Parathyroid adenoma (tissue), 2 donors: ENCODE measurements at regions not wholly inside any gene's neighbourhood (a gene's known extent, or its start where the extent isn't known, plus 50 kb on each side); places are given as distances from the start of the nearest gene placed in this dataset.
A peak's percentile ranks its signal among the peaks of the same experiment; 100 is the strongest.

Source experiments
- H2AFZ ChIP-seq: fragments of 300-600 bp; sonication (generic); one replicate; pipeline ENCODE4 v1.7.0; 2017; ENCODE audit warnings: antibody characterized with exemption, mild to moderate bottlenecking
- H3K27ac ChIP-seq: fragments of 300-600 bp; sonication (generic); one replicate; pipeline ENCODE4 v1.7.0; 2017
- H3K27me3 ChIP-seq: fragments of 300-600 bp; sonication (generic); one replicate; pipeline ENCODE4 v1.7.0; 2017; ENCODE audit warnings: low read length; ENCODE audit not compliant: control insufficient read depth, insufficient read depth
- H3K36me3 ChIP-seq: fragments of 300-600 bp; sonication (generic); one replicate; pipeline ENCODE4 v1.7.0; 2017; ENCODE audit warnings: low read length; ENCODE audit not compliant: control insufficient read depth, insufficient read depth
- H3K4me1 ChIP-seq: fragments of 300-600 bp; sonication (generic); one replicate; pipeline ENCODE4 v1.7.0; 2017; ENCODE audit warnings: control low read depth
- H3K4me2 ChIP-seq: fragments of 300-600 bp; sonication (generic); one replicate; pipeline ENCODE4 v1.7.0; 2017; ENCODE audit warnings: low read length
- H3K4me3 ChIP-seq: fragments of 300-600 bp; sonication (generic); one replicate; pipeline ENCODE4 v1.7.0; 2017; ENCODE audit warnings: low read depth, low read length
- H3K79me2 ChIP-seq: fragments of 300-600 bp; sonication (generic); one replicate; pipeline ENCODE4 v1.7.0; 2017; ENCODE audit warnings: control low read depth
- H3K9ac ChIP-seq: fragments of 300-600 bp; sonication (generic); one replicate; pipeline ENCODE4 v1.7.0; 2017; ENCODE audit warnings: mild to moderate bottlenecking
- H3K9me3 ChIP-seq: fragments of 300-600 bp; sonication (generic); one replicate; pipeline ENCODE4 v1.7.0; 2017; ENCODE audit warnings: low read length; ENCODE audit not compliant: control insufficient read depth
- CTCF ChIP-seq: fragments of 300-600 bp; sonication (generic); IDR thresholded peaks from one replicate; pipeline ENCODE4 v1.7.0; 2017; ENCODE audit warnings: antibody characterized with exemption, mild to moderate bottlenecking
- donor health status: primary hyperparathyroidism.

DNA sequence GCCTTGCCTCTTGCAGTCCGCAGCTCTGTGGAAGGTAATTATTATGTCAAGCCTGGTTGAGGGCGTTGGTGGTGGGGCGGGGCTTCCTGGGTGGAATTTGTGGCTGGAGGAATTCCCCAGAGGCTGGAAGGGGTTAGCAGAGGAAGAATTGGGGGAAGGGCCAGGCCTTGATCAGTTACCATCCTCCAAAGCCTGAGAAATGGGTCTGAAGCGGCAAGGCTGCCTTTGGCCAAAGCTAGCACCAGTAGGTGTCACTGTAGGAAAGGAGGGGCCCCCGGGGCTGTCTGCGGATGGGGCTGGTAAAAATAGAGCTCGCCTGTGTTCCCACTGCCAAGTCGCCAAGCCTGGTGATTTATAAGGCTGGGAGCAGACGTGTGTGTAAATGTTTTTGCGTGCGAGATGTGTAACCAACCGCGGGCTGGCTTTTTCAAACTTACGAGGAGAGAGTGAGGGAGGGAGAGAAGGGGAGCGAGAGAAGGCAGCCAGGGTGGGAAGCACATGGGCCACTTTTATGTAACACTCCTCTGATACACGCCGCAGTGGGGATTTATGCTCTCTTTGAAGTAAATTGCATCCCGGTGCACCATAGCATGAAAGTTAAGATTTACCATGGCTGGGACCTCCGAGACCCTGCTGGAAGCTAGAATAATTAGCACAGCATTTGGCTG, 367.0 kb downstream of the BCOR start:
- Histone ChIP-seq H2AFZ (no peak overlapping the region), H3K27me3 (no peaks in the 10 kb centered on the region), H3K9ac (no peak overlapping the region), H3K27ac (no peak overlapping the region), H3K36me3 (no peaks in the 10 kb centered on the region), H3K4me1 (no peaks in the 10 kb centered on the region), H3K9me3 (no peaks in the 10 kb centered on the region), H3K4me3 (no peak overlapping the region), H3K79me2 (no peaks in the 10 kb centered on the region), H3K4me2 (no peak overlapping the region)
- peak; percentile 52 for TF ChIP-seq CTCF

GRCh38 chrX:39731330-39731667, 366.5 kb downstream of the BCOR start:
- no peak overlapping the region for H2AFZ ChIP-seq
- no peak overlapping the region for H3K27ac ChIP-seq
- H3K4me3 ChIP-seq = no peak overlapping the region
- no peaks in the 10 kb centered on the region for H3K27me3 ChIP-seq
- no peak overlapping the region for H3K9ac ChIP-seq
- no peak for TF ChIP-seq CTCF
- H3K36me3 ChIP-seq = no peaks in the 10 kb centered on the region
- no peaks in the 10 kb centered on the region for H3K4me1 ChIP-seq
- no peak overlapping the region for H3K4me2 ChIP-seq
- H3K9me3 ChIP-seq = no peaks in the 10 kb centered on the region
- H3K79me2 ChIP-seq = no peaks in the 10 kb centered on the region

DNA sequence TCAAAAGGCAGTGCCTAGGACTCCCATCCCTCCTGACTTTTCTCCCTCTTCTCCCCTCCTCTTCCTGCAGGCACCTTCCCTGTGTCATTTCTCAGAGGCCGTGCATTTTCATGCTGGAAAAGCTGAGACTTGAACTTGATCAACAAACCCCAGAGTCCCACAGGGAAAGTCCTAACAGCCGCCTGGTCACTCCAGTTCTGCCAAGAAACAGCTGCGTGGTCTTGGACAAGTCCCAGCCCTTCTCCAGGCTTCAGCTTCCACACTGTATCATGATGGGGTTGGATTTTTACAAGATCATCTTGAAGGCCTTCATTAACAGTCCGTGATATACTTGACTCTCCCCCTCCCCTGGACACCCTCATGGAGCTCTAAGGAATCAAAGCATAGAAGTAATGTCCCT, 366.0 kb downstream of the BCOR start:
- H3K4me3 ChIP-seq = no peak overlapping the region
- H3K27ac ChIP-seq = no peak overlapping the region
- H3K9me3 ChIP-seq = no peaks in the 10 kb centered on the region
- no peak overlapping the region for H2AFZ ChIP-seq
- no peaks in the 10 kb centered on the region for H3K27me3 ChIP-seq
- no peaks in the 10 kb centered on the region for H3K4me1 ChIP-seq
- H3K79me2 ChIP-seq = no peaks in the 10 kb centered on the region
- H3K4me2 ChIP-seq = no peak overlapping the region
- TF ChIP-seq CTCF = no peak
- H3K9ac ChIP-seq = no peak overlapping the region
- H3K36me3 ChIP-seq = no peaks in the 10 kb centered on the region

- Histone ChIP-seq H3K4me3 (no peak overlapping the region), H3K9me3 (no peaks in the 10 kb centered on the region), H3K79me2 (no peaks in the 10 kb centered on the region), H2AFZ (no peak overlapping the region), H3K4me1 (no peaks in the 10 kb centered on the region), H3K36me3 (no peaks in the 10 kb centered on the region), H3K27me3 (no peaks in the 10 kb centered on the region), H3K27ac (no peak overlapping the region), H3K9ac (no peak overlapping the region), H3K4me2 (no peak overlapping the region)
- TF ChIP-seq CTCF = no peak
Observed at GRCh38 chrX:39733745-39734144, 364.0 kb downstream of the BCOR start.

GRCh38 chrX:39734174-39734776, 363.5 kb downstream of the BCOR start:
- Histone ChIP-seq H3K27me3 (no peaks in the 10 kb centered on the region), H3K4me2 (no peak overlapping the region), H3K4me1 (no peaks in the 10 kb centered on the region), H3K36me3 (no peaks in the 10 kb centered on the region), H3K9me3 (no peaks in the 10 kb centered on the region), H3K79me2 (no peaks in the 10 kb centered on the region), H3K9ac (no peak overlapping the region), H2AFZ (no peak overlapping the region), H3K4me3 (no peak overlapping the region), H3K27ac (no peak overlapping the region)
- no peak for TF ChIP-seq CTCF
